ENCODE measurements at regions not wholly inside any gene's neighbourhood (a gene's known extent, or its start where the extent isn't known, plus 50 kb on each side); places are given as distances from the start of the nearest gene placed in this dataset.

GRCh38 chr5:105380126-105380525 is 1817.5 kb upstream of the NUDT12 start:
- no peak for TF ChIP-seq CTCF (IDR thresholded peaks at IDR 0.05)
- no peak for TF ChIP-seq POLR2A (IDR thresholded peaks at IDR 0.05)
- TF ChIP-seq POLR2AphosphoS5 (IDR thresholded peaks at IDR 0.05) = no peak

Data from sigmoid colon (tissue), 4 donors.